Esophagus muscularis mucosa (tissue), 4 donors: ENCODE measurements at regions not wholly inside any gene's neighbourhood (a gene's known extent, or its start where the extent isn't known, plus 50 kb on each side); places are given as distances from the start of the nearest gene placed in this dataset.

Experiments
- DNase-seq: peaks from one replicate; pipeline ENCODE4 v3.0.0-alpha.2; 2017; ENCODE audit errors: extremely low spot score
- H3K27ac ChIP-seq, 4 donors: fragments of 200-600 bp; sonication (generic); replicated peaks in 1 of 4; 1 replicate in 3 of 4; 2 replicates in 1 of 4; pipeline ENCODE4 v1.5.1; 2016 to 2019; ENCODE audit warnings: mild to moderate bottlenecking in 1 of 4
- H3K27me3 ChIP-seq, 4 donors: fragments of 200-600 bp; sonication (generic); one replicate each; pipeline versions ENCODE4 v1.5.1 to v1.6.0; 2016 to 2019
- H3K36me3 ChIP-seq, 4 donors: fragments of 200-600 bp; sonication (generic); one replicate each; pipeline ENCODE4 v1.5.1; 2016 to 2019
- H3K4me1 ChIP-seq, 4 donors: fragments of 200-600 bp; sonication (generic); one replicate each; pipeline ENCODE4 v1.5.1; 2016 to 2019
- H3K4me3 ChIP-seq, 4 donors: fragments of 200-600 bp; sonication (generic); 1 replicate in 2 of 4; 2 replicates in 2 of 4; pipeline ENCODE4 v1.5.1; 2016 to 2019; ENCODE audit warnings: mild to moderate bottlenecking in 4 of 4, moderate library complexity in 1 of 4
- H3K9me3 ChIP-seq, 4 donors: fragments of 200-600 bp; sonication (generic); 1 replicate in 3 of 4; 2 replicates in 1 of 4; pipeline ENCODE4 v1.5.1; 2016 to 2019
- CTCF ChIP-seq, 3 experiments: fragments of 200-600 bp in 2 of 3; fragments of 450-650 bp in 1 of 3; sonication (generic) in 2 of 3; IDR thresholded peaks; one replicate each; pipeline ENCODE4 v1.5.1; 2017 to 2019; ENCODE audit warnings: antibody characterized with exemption in 3 of 3, mild to moderate bottlenecking in 2 of 3, moderate library complexity in 1 of 3
- EP300 ChIP-seq: sonication (generic); formaldehyde crosslinking; IDR thresholded peaks from one replicate; pipeline ENCODE4 v1.6.1; 2017; ENCODE audit warnings: antibody characterized with exemption
- POLR2A ChIP-seq: fragments of 450-650 bp; IDR thresholded peaks from one replicate; pipeline ENCODE4 v1.6.1; 2017; ENCODE audit warnings: antibody characterized with exemption, moderate library complexity, mild to moderate bottlenecking, low read depth
- POLR2AphosphoS5 ChIP-seq, 2 donors: sonication (generic); formaldehyde crosslinking; IDR thresholded peaks; one replicate each; pipeline ENCODE4 v1.6.1; 2017; ENCODE audit warnings: antibody characterized with exemption in 2 of 2
- WGBS: methylation state at CpG from one replicate; pipeline ENCODE4 v1.1.5; 2018; 5-methylcytosine and 5-hydroxymethylcytosine counted together
- intact Hi-C: fragments of 100-400 bp; cut with DNase I; formaldehyde crosslinking; loops from one replicate; pipeline ENCODE4 v1.15.1; 2023

- Histone ChIP-seq H3K4me1 (peaks cover 0 to 11% (median 5%) of the 10 kb centered on the region in 4 donors), H3K9me3 (no peaks in the 10 kb centered on the region), H3K36me3 (no peaks in the 10 kb centered on the region), H3K4me3 (no peak overlapping the region), H3K27me3 (no peaks in the 10 kb centered on the region), H3K27ac (no peak overlapping the region)
- TF ChIP-seq POLR2A (no peak), EP300 (no peak), CTCF (IDR thresholded peaks at IDR 0.05) (no peak), POLR2AphosphoS5 (IDR thresholded peaks at IDR 0.05) (no peak)
- intact Hi-C loops, result no loop called here
- DNase-seq, result no peak
These were observed 1389.4 kb downstream of the SUCLG1 start for GRCh38 chr2:83069724-83070123.

- Histone ChIP-seq H3K4me1 (peaks cover 0 to 11% (median 5%) of the 10 kb centered on the region in 4 donors), H3K36me3 (no peaks in the 10 kb centered on the region), H3K9me3 (no peaks in the 10 kb centered on the region), H3K4me3 (no peak overlapping the region), H3K27me3 (no peaks in the 10 kb centered on the region), H3K27ac (no peak overlapping the region)
- intact Hi-C loops, result no loop called here
- no peak for DNase-seq
- TF ChIP-seq EP300, result no peak
- no peak for TF ChIP-seq POLR2AphosphoS5 (IDR thresholded peaks at IDR 0.05)
- no peak for TF ChIP-seq CTCF (IDR thresholded peaks at IDR 0.05)
- no peak for TF ChIP-seq POLR2A
- WGBS, result 89% methylated on average over 1 of the region's 1 CpG
These were observed 1390.4 kb downstream of the SUCLG1 start for GRCh38 chr2:83068714-83069113.

- TF ChIP-seq EP300 (no peak), POLR2A (no peak), POLR2AphosphoS5 (IDR thresholded peaks at IDR 0.05) (no peak), CTCF (IDR thresholded peaks at IDR 0.05) (no peak)
- DNase-seq, result no peak
- H3K27me3 ChIP-seq, result no peaks in the 10 kb centered on the region
- H3K4me3 ChIP-seq, result no peak overlapping the region
- H3K36me3 ChIP-seq, result no peaks in the 10 kb centered on the region
- no peaks in the 10 kb centered on the region for H3K9me3 ChIP-seq
- 75% methylated on average over 1 of the region's 1 CpG for WGBS
- intact Hi-C loops, result no loop called here
- no peak overlapping the region for H3K27ac ChIP-seq
- peaks cover 0 to 11% (median 5%) of the 10 kb centered on the region in 4 donors for H3K4me1 ChIP-seq
These were observed 1391.1 kb downstream of the SUCLG1 start for GRCh38 chr2:83067947-83068346.

- no peaks in the 10 kb centered on the region for H3K9me3 ChIP-seq
- H3K36me3 ChIP-seq, result no peaks in the 10 kb centered on the region
- intact Hi-C loops, result no loop called here
- no peak overlapping the region for H3K4me3 ChIP-seq
- no peak overlapping the region for H3K27ac ChIP-seq
- 85% methylated on average over 1 of the region's 1 CpG for WGBS
- no peak for TF ChIP-seq CTCF (IDR thresholded peaks at IDR 0.05)
- no peak for TF ChIP-seq POLR2AphosphoS5 (IDR thresholded peaks at IDR 0.05)
- TF ChIP-seq EP300, result no peak
- TF ChIP-seq POLR2A, result no peak
- H3K27me3 ChIP-seq, result no peaks in the 10 kb centered on the region
- DNase-seq, result no peak
- H3K4me1 ChIP-seq, result no peaks in the 10 kb centered on the region
These were observed 1395.1 kb downstream of the SUCLG1 start for GRCh38 chr2:83063933-83064332.

GRCh38 chr2:83063511-83063910 lies 1395.6 kb downstream of the SUCLG1 start:
- TF ChIP-seq EP300 (no peak), POLR2A (no peak), POLR2AphosphoS5 (IDR thresholded peaks at IDR 0.05) (no peak), CTCF (IDR thresholded peaks at IDR 0.05) (no peak)
- WGBS, result 87% methylated on average over 5 of the region's 5 CpGs
- H3K4me3 ChIP-seq, result no peak overlapping the region
- H3K4me1 ChIP-seq, result no peaks in the 10 kb centered on the region
- no peaks in the 10 kb centered on the region for H3K9me3 ChIP-seq
- intact Hi-C loops, result no loop called here
- no peak for DNase-seq
- H3K36me3 ChIP-seq, result no peaks in the 10 kb centered on the region
- no peak overlapping the region for H3K27ac ChIP-seq
- no peaks in the 10 kb centered on the region for H3K27me3 ChIP-seq
